Activated CD8-positive, alpha-beta T cell treated with anti-CD3 and anti-CD28 coated beads for 36 hours (primary cell): ENCODE measurements at regions not wholly inside any gene's neighbourhood (a gene's known extent, or its start where the extent isn't known, plus 50 kb on each side); places are given as distances from the start of the nearest gene placed in this dataset.
"Not testable (repeated sequence)": the region's sequence is repeated elsewhere in the genome, so short reads cannot be mapped to it uniquely, and the experiment has no call there.

Experiments used
- ATAC-seq: fragments of 200-7000 bp; cut with Tn5 transposase; one replicate; pipeline ENCODE4 v1.10.0; 2021; ENCODE audit warnings: mild to moderate bottlenecking, moderate library complexity
- CTCF ChIA-PET: fragments of 350-600 bp; sonication (Branson Sonifier 250); formaldehyde crosslinking; loops from one replicate; lab custom pipeline; 2021; ENCODE audit warnings: antibody characterized with exemption; lab: Charles Lee
- POLR2A ChIA-PET: fragments of 350-600 bp; sonication (Branson Sonifier 250); formaldehyde crosslinking; loops from one replicate; lab custom pipeline; 2021; ENCODE audit warnings: antibody characterized with exemption; lab: Charles Lee
- DNase-seq: peaks from one replicate; pipeline ENCODE4 v3.0.0-alpha.2; 2020
- H3K27ac Mint-ChIP-seq: one replicate; pipeline ENCODE4 v1.8.0; 2021; ENCODE audit warnings: mild to moderate bottlenecking, mixed read lengths
- H3K27me3 Mint-ChIP-seq: one replicate; pipeline ENCODE4 v1.8.0; 2021; ENCODE audit warnings: mixed read lengths
- H3K36me3 Mint-ChIP-seq: one replicate; pipeline ENCODE4 v1.8.0; 2021; ENCODE audit warnings: low read depth, mixed read lengths
- H3K4me1 Mint-ChIP-seq: one replicate; pipeline ENCODE4 v1.8.0; 2021; ENCODE audit warnings: low read depth, mixed read lengths
- H3K4me3 Mint-ChIP-seq: one replicate; pipeline ENCODE4 v1.8.0; 2021; ENCODE audit warnings: mild to moderate bottlenecking, moderate library complexity, mixed read lengths
- H3K9me3 Mint-ChIP-seq: one replicate; pipeline ENCODE4 v1.8.0; 2021; ENCODE audit warnings: mixed read lengths
- intact Hi-C: fragments of 100-400 bp; cut with micrococcal nuclease; formaldehyde crosslinking; loops from one replicate; pipeline ENCODE4 v1.10.0; 2022
- TF ChIP-seq, protein P1 (sequence below): fragments of 200-600 bp; IDR thresholded peaks from one replicate; pipeline ENCODE4 v1.8.0; 2022; ENCODE audit warnings: antibody characterized with exemption, mild to moderate bottlenecking

GRCh38 chr7:114345494-114345893, 69.1 kb upstream of the FOXP2 start:
- ATAC-seq, result no peak
- Mint-ChIP-seq H3K9me3 (no peaks in the 10 kb centered on the region), H3K4me1 (no peaks in the 10 kb centered on the region), H3K27ac (no peak overlapping the region), H3K27me3 (no peaks in the 10 kb centered on the region), H3K36me3 (no peaks in the 10 kb centered on the region), H3K4me3 (no peak overlapping the region)
- intact Hi-C loops, result no loop called here
- TF ChIP-seq, protein P1, sequence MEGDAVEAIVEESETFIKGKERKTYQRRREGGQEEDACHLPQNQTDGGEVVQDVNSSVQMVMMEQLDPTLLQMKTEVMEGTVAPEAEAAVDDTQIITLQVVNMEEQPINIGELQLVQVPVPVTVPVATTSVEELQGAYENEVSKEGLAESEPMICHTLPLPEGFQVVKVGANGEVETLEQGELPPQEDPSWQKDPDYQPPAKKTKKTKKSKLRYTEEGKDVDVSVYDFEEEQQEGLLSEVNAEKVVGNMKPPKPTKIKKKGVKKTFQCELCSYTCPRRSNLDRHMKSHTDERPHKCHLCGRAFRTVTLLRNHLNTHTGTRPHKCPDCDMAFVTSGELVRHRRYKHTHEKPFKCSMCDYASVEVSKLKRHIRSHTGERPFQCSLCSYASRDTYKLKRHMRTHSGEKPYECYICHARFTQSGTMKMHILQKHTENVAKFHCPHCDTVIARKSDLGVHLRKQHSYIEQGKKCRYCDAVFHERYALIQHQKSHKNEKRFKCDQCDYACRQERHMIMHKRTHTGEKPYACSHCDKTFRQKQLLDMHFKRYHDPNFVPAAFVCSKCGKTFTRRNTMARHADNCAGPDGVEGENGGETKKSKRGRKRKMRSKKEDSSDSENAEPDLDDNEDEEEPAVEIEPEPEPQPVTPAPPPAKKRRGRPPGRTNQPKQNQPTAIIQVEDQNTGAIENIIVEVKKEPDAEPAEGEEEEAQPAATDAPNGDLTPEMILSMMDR, result no peak
- DNase-seq, result no peak
- POLR2A ChIA-PET, result no interaction called here
- CTCF ChIA-PET, result no interaction called here

DNA sequence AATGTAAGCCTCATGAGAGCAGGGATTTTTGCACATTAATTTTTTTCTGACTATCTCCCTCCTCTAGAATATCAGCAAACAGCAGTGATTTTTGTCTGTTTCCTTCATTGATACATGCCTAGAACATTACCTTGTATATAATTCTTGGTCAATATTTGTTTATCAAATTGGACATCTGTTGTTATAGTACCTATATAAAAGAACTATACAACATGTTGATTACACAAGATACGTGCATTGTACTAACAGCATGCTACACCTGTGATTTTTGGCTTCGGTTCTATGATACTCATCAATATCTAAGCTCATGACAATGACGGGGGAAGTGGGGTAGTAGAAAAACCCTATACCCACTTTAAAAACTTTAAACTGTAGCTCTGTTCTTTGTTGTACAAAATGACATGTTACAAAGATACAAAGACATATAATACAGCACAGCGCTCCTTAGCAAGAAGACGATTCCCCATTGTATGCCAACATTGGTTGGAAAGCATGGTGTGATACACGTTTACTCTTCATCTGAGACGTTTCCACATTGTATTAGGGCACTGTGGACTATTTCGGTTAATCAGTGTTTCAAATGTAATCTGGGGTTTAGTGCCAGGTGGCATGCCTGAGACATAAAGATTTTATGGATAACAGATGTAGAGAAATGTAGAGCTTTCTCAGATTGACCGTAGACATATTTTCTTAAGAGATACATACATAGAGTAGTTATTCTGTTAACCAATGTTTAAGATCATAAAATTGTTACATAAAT, 70.5 kb upstream of the FOXP2 start:
- ATAC-seq, result no peak
- no peak for DNase-seq
- TF ChIP-seq, protein P1, result no peak
- intact Hi-C loops, result no loop called here
- Mint-ChIP-seq H3K4me1 (no peaks in the 10 kb centered on the region), H3K9me3 (no peaks in the 10 kb centered on the region), H3K27me3 (no peaks in the 10 kb centered on the region), H3K27ac (no peak overlapping the region), H3K36me3 (no peaks in the 10 kb centered on the region), H3K4me3 (no peak overlapping the region)
- ChIA-PET CTCF (no interaction called here), POLR2A (no interaction called here)

DNA sequence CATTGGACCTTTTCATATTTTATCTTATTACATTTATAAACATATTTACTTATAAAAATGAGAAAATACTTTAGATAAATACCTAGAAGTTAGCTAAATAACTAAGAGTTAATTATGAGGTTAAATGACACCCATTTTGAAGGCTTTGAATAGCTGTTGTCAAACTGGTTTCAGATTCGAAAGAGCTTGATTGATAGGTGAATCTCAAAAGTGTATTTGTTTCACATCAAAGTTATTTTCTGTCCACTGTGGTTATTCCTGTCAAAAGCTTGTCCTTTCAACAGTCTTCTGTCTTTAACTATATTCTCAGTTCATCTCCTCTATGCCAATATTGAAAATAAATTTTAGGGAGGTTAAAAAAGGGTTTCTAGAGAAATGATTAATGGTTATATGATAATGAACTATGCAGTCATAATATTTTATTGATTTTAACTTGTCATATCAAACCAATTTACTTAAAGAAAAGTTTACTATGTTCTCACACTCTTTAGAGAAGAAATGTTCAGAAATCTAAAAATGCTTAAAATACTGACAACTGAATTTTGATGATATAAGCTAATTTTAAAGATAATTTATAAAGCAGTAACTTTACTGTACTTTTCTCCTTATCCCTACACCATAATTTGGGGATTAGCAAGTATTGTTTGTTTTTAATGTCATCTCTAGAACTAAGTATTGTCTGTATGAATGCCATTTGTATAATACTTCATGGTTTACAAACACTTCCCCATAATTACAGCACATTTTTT, 72.0 kb upstream of the FOXP2 start:
- ChIA-PET POLR2A (interaction anchor here (0.6 kb wide), 1 partner anchor 330 kb away, joined by 3 read pairs; no protein-coding TSS in a partner anchor), CTCF (no interaction called here)
- no peak overlapping the region for H3K4me3 Mint-ChIP-seq
- H3K4me1 Mint-ChIP-seq, result no peaks in the 10 kb centered on the region
- TF ChIP-seq, protein P1, result no peak
- no peak for ATAC-seq
- H3K27ac Mint-ChIP-seq, result no peak overlapping the region
- no peak for DNase-seq
- H3K36me3 Mint-ChIP-seq, result no peaks in the 10 kb centered on the region
- H3K27me3 Mint-ChIP-seq, result no peaks in the 10 kb centered on the region
- no peaks in the 10 kb centered on the region for H3K9me3 Mint-ChIP-seq
- intact Hi-C loops, result no loop called here

DNA sequence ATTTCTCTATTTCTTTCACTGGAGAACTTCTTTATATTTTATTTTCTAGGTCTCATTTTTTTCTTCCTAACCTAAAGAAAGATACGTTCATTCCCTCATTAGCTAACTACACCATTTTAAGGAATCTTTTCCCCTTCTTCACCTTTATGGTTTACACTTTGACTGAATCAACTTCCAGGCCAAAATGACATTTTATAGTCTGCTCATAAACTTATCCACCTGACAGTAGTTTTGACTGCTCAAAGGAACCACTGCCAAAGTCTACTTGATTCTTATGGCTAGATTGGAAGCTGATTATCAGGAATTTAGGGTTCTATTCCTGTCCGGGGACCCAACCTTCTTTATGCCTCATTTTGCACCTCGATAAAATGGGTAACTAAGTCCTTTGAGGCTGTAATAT, 73.0 kb upstream of the FOXP2 start:
- CTCF ChIA-PET, result no interaction called here
- DNase-seq (no peak), ATAC-seq (no peak)
- TF ChIP-seq, protein P1, result no peak
- Mint-ChIP-seq H3K27me3 (no peaks in the 10 kb centered on the region), H3K9me3 (no peaks in the 10 kb centered on the region), H3K27ac (no peak overlapping the region), H3K36me3 (no peaks in the 10 kb centered on the region), H3K4me3 (no peak overlapping the region), H3K4me1 (no peaks in the 10 kb centered on the region)
- POLR2A ChIA-PET, result no interaction called here
- intact Hi-C loops, result no loop called here

DNA sequence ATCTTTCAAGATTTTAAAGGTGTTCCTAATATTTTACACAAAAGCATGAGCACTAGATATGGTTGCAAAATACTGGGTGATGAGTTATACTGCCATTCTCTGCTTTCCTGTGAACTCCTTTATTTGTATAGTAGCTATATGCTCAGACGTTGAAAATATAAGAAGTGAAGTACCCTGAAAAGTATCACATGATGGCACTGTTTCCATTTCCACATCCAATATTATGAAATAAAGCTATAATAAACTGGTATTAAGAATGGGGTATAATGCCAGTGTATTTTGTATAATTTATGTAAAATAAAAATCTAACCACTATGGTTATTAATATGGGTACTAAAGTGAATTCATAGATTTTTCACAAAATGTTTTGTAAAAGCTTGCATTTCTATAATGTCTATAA, 79.6 kb upstream of the FOXP2 start:
- Mint-ChIP-seq H3K36me3 (no peaks in the 10 kb centered on the region), H3K27ac (no peak overlapping the region), H3K27me3 (no peaks in the 10 kb centered on the region), H3K4me3 (no peak overlapping the region), H3K4me1 (no peaks in the 10 kb centered on the region), H3K9me3 (no peaks in the 10 kb centered on the region)
- DNase-seq, result no peak
- CTCF ChIA-PET, result no interaction called here
- TF ChIP-seq, protein P1, result no peak
- no peak for ATAC-seq
- intact Hi-C loops, result no loop called here
- POLR2A ChIA-PET, result no interaction called here

DNA sequence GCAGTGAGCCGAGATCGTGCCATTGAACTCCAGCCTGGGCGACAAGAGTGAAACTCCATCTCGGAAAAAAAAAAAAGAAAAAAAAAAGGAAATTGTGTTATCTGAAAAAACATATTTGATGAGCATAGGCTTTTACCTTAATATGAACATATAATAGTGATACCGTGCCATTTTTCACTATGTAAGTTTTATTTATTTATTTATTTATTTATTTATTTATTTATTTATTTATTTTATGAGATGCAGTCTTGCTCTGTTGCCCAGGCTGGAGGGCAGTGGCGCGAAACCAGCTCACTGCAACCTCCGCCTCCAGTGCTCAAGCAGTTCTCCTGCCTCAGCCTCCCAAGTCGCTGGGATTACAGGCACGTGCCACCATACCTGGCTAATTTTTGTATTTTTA, 85.2 kb upstream of the FOXP2 start:
- H3K4me3 Mint-ChIP-seq, H3K4me1 Mint-ChIP-seq, H3K27ac Mint-ChIP-seq, intact Hi-C loops, H3K9me3 Mint-ChIP-seq, POLR2A ChIA-PET, H3K36me3 Mint-ChIP-seq, CTCF ChIA-PET, DNase-seq, ATAC-seq, H3K27me3 Mint-ChIP-seq: not testable (repeated sequence)
